Right lobe of liver (tissue), 4 donors: ENCODE measurements at regions not wholly inside any gene's neighbourhood (a gene's known extent, or its start where the extent isn't known, plus 50 kb on each side); places are given as distances from the start of the nearest gene placed in this dataset.

Experiments
- CTCF ChIP-seq, 4 donors: fragments of 200-600 bp in 3 of 4; fragments of 450-650 bp in 1 of 4; IDR thresholded peaks; one replicate each; pipeline versions ENCODE4 v1.5.1 to v1.8.0; 2016 to 2022; ENCODE audit warnings: antibody characterized with exemption in 4 of 4, mild to moderate bottlenecking in 2 of 4
- POLR2A ChIP-seq: fragments of 450-650 bp; IDR thresholded peaks from one replicate; pipeline ENCODE4 v1.6.1; 2017; ENCODE audit warnings: antibody characterized with exemption, mild to moderate bottlenecking
- donor health status: DM: no; HTN: no; CAD: no.
- donor health status: DM: no; HTN: no; CAD: no.
- donor health status: DM: no; HTN: yes; CAD: no.

- no peak for TF ChIP-seq CTCF (IDR thresholded peaks at IDR 0.05)
- TF ChIP-seq POLR2A, result no peak
Observed at GRCh38 chr4:175092114-175092513, 174.0 kb downstream of the ADAM29 start.
